IMR-90 (cell line): ENCODE measurements at regions not wholly inside any gene's neighbourhood (a gene's known extent, or its start where the extent isn't known, plus 50 kb on each side); places are given as distances from the start of the nearest gene placed in this dataset.

Experiments used
- ATAC-seq: fragments of 200-7000 bp; cut with Tn5 transposase; 2 replicates; pipeline ENCODE4 v1.9.1; 2020; ENCODE audit warnings: low read depth, mild to moderate bottlenecking, moderate library complexity
- BruUV-seq: library from RNA; stranded (reverse); fragments of 400-500 nt; replicated peaks from 2 replicates; lab custom pipeline; 2021; lab: Mats Ljungman, UMichigan
- CTCF ChIA-PET: fragments of 300-600 bp; formaldehyde crosslinking; extraction: SDS; loops from one replicate; lab custom pipeline; 2021; ENCODE audit warnings: antibody characterized with exemption; lab: Yijun Ruan, JAX
- POLR2A ChIA-PET: fragments of 300-600 bp; sonication (Branson Sonifier 250); formaldehyde crosslinking; loops from one replicate; lab custom pipeline; 2022; ENCODE audit warnings: antibody characterized with exemption; ENCODE audit not compliant: unreplicated experiment; lab: Charles Lee
- DNase-seq: peaks from one replicate; pipeline ENCODE4 v3.0.0; 2013
- H2AFZ ChIP-seq: replicated peaks from 2 replicates; pipeline ENCODE3; 2013; ENCODE audit warnings: low read length, mild to moderate bottlenecking; ENCODE audit not compliant: poor library complexity
- H2AK5ac ChIP-seq: 2 replicates; pipeline ENCODE4 v1.6.1; 2013; ENCODE audit warnings: low read depth, low read length, inconsistent platforms
- H2AK9ac ChIP-seq: replicated peaks from 2 replicates; pipeline ENCODE3; 2013; ENCODE audit warnings: mild to moderate bottlenecking, low read depth, low read length, moderate library complexity; ENCODE audit not compliant: poor library complexity
- H2BK120ac ChIP-seq: 2 replicates; pipeline ENCODE4 v1.6.1; 2013; ENCODE audit warnings: low read depth, low read length, inconsistent platforms
- H2BK15ac ChIP-seq: 3 replicates; pipeline ENCODE4 v1.6.1; 2013; ENCODE audit warnings: low read depth, low read length, inconsistent platforms
- H2BK20ac ChIP-seq: 2 replicates; pipeline ENCODE4 v1.6.1; 2013; ENCODE audit warnings: low read depth, mild to moderate bottlenecking, inconsistent platforms, low read length, moderate library complexity
- H2BK5ac ChIP-seq: 2 replicates; pipeline ENCODE4 v1.6.1; 2013; ENCODE audit warnings: mild to moderate bottlenecking, low read depth, low read length, inconsistent platforms; ENCODE audit not compliant: poor library complexity, severe bottlenecking
- H3K14ac ChIP-seq: replicated peaks from 2 replicates; pipeline ENCODE4 v1.6.1; 2013; ENCODE audit warnings: low read depth, low read length, inconsistent platforms
- H3K18ac ChIP-seq: 2 replicates; pipeline ENCODE4 v1.6.1; 2013; ENCODE audit warnings: low read depth, low read length, control low read depth
- H3K23ac ChIP-seq: 2 replicates; pipeline ENCODE4 v1.6.1; 2013; ENCODE audit warnings: low read depth, low read length, inconsistent platforms
- H3K27ac ChIP-seq: 2 replicates; pipeline ENCODE4 v1.5.1; 2013; ENCODE audit warnings: mild to moderate bottlenecking, control low read depth, low read length; ENCODE audit not compliant: insufficient read depth
- H3K27me3 ChIP-seq: 2 replicates; pipeline ENCODE4 v1.6.1; 2013; ENCODE audit warnings: low read length; ENCODE audit not compliant: control insufficient read depth, insufficient read depth
- H3K36me3 ChIP-seq: 2 replicates; pipeline ENCODE4 v1.6.1; 2013; ENCODE audit warnings: low read length, mixed read lengths; ENCODE audit not compliant: control insufficient read depth, insufficient read depth
- H3K4ac ChIP-seq: 2 replicates; pipeline ENCODE4 v1.6.1; 2013; ENCODE audit warnings: low read depth, low read length, inconsistent platforms
- H3K4me1 ChIP-seq: 2 replicates; pipeline ENCODE4 v1.6.1; 2013; ENCODE audit warnings: low read length, mixed read lengths; ENCODE audit not compliant: control insufficient read depth, insufficient read depth
- H3K4me2 ChIP-seq: 2 replicates; pipeline ENCODE4 v1.6.1; 2013; ENCODE audit warnings: low read depth, mild to moderate bottlenecking, control low read depth, low read length, moderate library complexity
- H3K4me3 ChIP-seq: 2 replicates; pipeline ENCODE4 v1.5.1; 2013; ENCODE audit warnings: low read depth, mild to moderate bottlenecking, control low read depth, low read length, moderate library complexity; ENCODE audit not compliant: insufficient read depth
- H3K56ac ChIP-seq: 2 replicates; pipeline ENCODE4 v1.6.1; 2013; ENCODE audit warnings: low read length, inconsistent platforms; ENCODE audit not compliant: insufficient read depth; ENCODE audit errors: extremely low read depth
- H3K79me1 ChIP-seq, 2 experiments: 2 replicates each; pipeline ENCODE4 v1.6.1; 2013; ENCODE audit warnings: low read length in 2 of 2, inconsistent platforms in 1 of 2, low read depth in 1 of 2
- H3K9ac ChIP-seq: 2 replicates; pipeline ENCODE4 v1.6.1; 2013; ENCODE audit warnings: low read depth, low read length, control low read depth
- H3K9me1 ChIP-seq: 2 replicates; pipeline ENCODE4 v1.6.1; 2013; ENCODE audit warnings: low read length, inconsistent platforms; ENCODE audit not compliant: insufficient read depth
- H3K9me3 ChIP-seq: 2 replicates; pipeline ENCODE4 v1.6.1; 2013; ENCODE audit warnings: low read length; ENCODE audit not compliant: control insufficient read depth, insufficient read depth
- H4K20me1 ChIP-seq: 2 replicates; pipeline ENCODE4 v1.6.1; 2013; ENCODE audit warnings: low read length, inconsistent platforms; ENCODE audit not compliant: insufficient read depth
- H4K5ac ChIP-seq: 2 replicates; pipeline ENCODE4 v1.6.1; 2013; ENCODE audit warnings: mild to moderate bottlenecking, low read depth, low read length, control low read depth
- H4K8ac ChIP-seq, 2 experiments: 2 replicates each; pipeline ENCODE4 v1.6.1; 2013; ENCODE audit warnings: low read depth in 2 of 2, low read length in 2 of 2, control low read depth in 1 of 2, inconsistent platforms in 1 of 2
- H4K91ac ChIP-seq: 2 replicates; pipeline ENCODE4 v1.6.1; 2013; ENCODE audit warnings: low read depth, low read length, inconsistent platforms; ENCODE audit not compliant: insufficient read depth
- BHLHE40 ChIP-seq: fragments of 150-350 bp; IDR thresholded peaks from 2 replicates; pipeline ENCODE4 v1.6.1; 2016; ENCODE audit warnings: mild to moderate bottlenecking, low read depth, low read length
- NFE2L2 ChIP-seq: fragments of 150-350 bp; IDR thresholded peaks from 2 replicates; pipeline ENCODE4 v1.6.1; 2016; ENCODE audit warnings: low read depth, mild to moderate bottlenecking, low read length
- WGBS, 2 experiments: methylation state at CpG; one replicate each; pipeline versions ENCODE4 v1.1.5 to v1.1.7; 2013; ENCODE audit warnings: missing lambda C conversion rate in 2 of 2; ENCODE audit not compliant: insufficient read length in 1 of 2; ENCODE audit errors: extremely low coverage in 2 of 2; 5-methylcytosine and 5-hydroxymethylcytosine counted together
- dilution Hi-C: fragments of 300-500 bp; cut with HindIII; formaldehyde crosslinking; loops from one replicate; pipeline ENCODE4 v1.14.3; 2018; ENCODE audit warnings: low sequenced_read_pairs; ENCODE audit not compliant: unreplicated experiment
- in situ Hi-C: fragments of 300-500 bp; cut with MboI; formaldehyde crosslinking; loops from 3 replicates; pipeline ENCODE4 v1.14.3; 2019; ENCODE audit warnings: low sequenced_read_pairs, inconsistent platforms, mixed read lengths
- intact Hi-C: fragments of 100-400 bp; cut with micrococcal nuclease; formaldehyde crosslinking; loops from 2 replicates; pipeline ENCODE4 v1.10.0; 2022

DNA sequence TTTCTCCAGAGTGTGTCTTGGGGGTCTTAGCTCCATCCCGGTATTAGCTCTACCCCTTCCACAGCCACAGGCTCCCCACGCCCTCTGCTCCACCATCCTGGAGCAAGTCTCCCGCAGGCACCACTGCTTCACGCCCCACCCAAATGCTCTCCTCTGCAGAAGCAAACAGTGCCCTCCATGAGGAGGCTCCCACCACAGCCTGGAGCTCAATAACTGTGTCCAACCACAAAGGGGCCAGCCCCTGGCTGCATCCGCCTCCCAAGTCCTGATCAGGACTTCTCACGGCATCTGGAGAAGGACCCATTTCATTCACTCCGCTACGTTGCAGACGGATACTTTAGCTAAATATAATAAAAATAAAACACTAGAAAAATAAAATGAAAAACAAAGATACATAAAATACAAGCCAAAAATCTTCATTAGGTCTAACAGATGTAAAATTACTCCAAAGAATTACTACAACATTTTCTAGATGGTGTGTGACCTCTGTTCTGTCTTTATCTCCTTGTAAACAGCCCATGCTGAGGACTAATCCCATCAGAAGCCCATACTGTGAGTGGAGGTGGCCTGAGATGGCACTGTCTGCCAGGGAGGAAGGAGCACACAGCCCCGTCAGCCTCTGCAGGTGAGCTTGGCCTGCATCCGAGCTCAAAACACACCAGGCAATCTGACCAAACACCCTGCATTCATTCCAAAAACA is 210.8 kb upstream of the RAB6C start:
- ChIA-PET POLR2A (no interaction called here), CTCF (no interaction called here)
- H3K36me3 ChIP-seq: no peaks in the 10 kb centered on the region
- H3K9me1 ChIP-seq: no peaks in the 10 kb centered on the region
- H3K4ac ChIP-seq: no peak overlapping the region
- dilution Hi-C loops: no loop called here
- H2AK9ac ChIP-seq: no peak overlapping the region
- H3K9me3 ChIP-seq: peaks cover 18% of the 10 kb centered on the region; the same call in 1 of the 2 replicates
- H3K4me3 ChIP-seq: no peak overlapping the region
- 68% methylated on average over 4 of the region's 11 CpGs; no CpG with 5 or more reads in 1 of the 2 experiments for WGBS, 2 experiments
- TF ChIP-seq BHLHE40: no peak
- no peak for TF ChIP-seq NFE2L2
- H3K9ac ChIP-seq: no peak overlapping the region
- DNase-seq (no peak), ATAC-seq (no peak)
- BruUV-seq: no TSS peak
- no peak overlapping the region for H2BK20ac ChIP-seq
- no peak overlapping the region for H2AK5ac ChIP-seq
- H3K18ac ChIP-seq: no peak overlapping the region
- no peak overlapping the region for H3K14ac ChIP-seq
- no peak overlapping the region for H3K56ac ChIP-seq
- no peaks in the 10 kb centered on the region for H4K20me1 ChIP-seq
- H3K79me1 ChIP-seq: no peaks in the 10 kb centered on the region
- H3K4me1 ChIP-seq: no peaks in the 10 kb centered on the region
- H2BK5ac ChIP-seq: no peak overlapping the region
- H3K23ac ChIP-seq: no peak overlapping the region
- H4K91ac ChIP-seq: no peak overlapping the region
- H3K27ac ChIP-seq: no peak overlapping the region
- no peak overlapping the region for H2BK120ac ChIP-seq
- in situ Hi-C loops: no loop called here
- H2AFZ ChIP-seq: no peak overlapping the region
- no peaks in the 10 kb centered on the region for H3K27me3 ChIP-seq
- H4K8ac ChIP-seq: no peak overlapping the region
- intact Hi-C loops: no loop called here
- no peak overlapping the region for H3K4me2 ChIP-seq
- no peak overlapping the region for H2BK15ac ChIP-seq
- no peak overlapping the region for H4K5ac ChIP-seq
